Stimulated activated effector memory CD8-positive, alpha-beta T cell treated with anti-CD3 and anti-CD28 coated beads, Interleukin-12 subunit alpha, Interleukin-12 subunit beta, amount 100 ng/mL, for 72 hours (primary cell): ENCODE measurements at regions not wholly inside any gene's neighbourhood (a gene's known extent, or its start where the extent isn't known, plus 50 kb on each side); places are given as distances from the start of the nearest gene placed in this dataset.
"Not testable (repeated sequence)": the region's sequence is repeated elsewhere in the genome, so short reads cannot be mapped to it uniquely, and the experiment has no call there.

Source experiments
- ATAC-seq: fragments of 150-1000 bp; cut with Tn5 transposase; 2 replicates; pipeline ENCODE4 v1.10.0; 2021
- DNase-seq, 2 donors: peaks; one replicate each; pipeline ENCODE4 v3.0.0; 2021 to 2022; ENCODE audit warnings: low spot score in 2 of 2
- H3K27ac Mint-ChIP-seq: one replicate; pipeline ENCODE4 v1.8.0; 2022; ENCODE audit warnings: mild to moderate bottlenecking, mixed read lengths
- H3K36me3 Mint-ChIP-seq: one replicate; pipeline ENCODE4 v1.8.0; 2022; ENCODE audit warnings: mild to moderate bottlenecking, mixed read lengths
- H3K4me1 Mint-ChIP-seq: one replicate; pipeline ENCODE4 v1.8.0; 2022; ENCODE audit warnings: mixed read lengths
- H3K4me3 Mint-ChIP-seq: one replicate; pipeline ENCODE4 v1.8.0; 2022; ENCODE audit warnings: mild to moderate bottlenecking, mixed read lengths
- H3K9me3 Mint-ChIP-seq: one replicate; pipeline ENCODE4 v1.8.0; 2022; ENCODE audit warnings: mixed read lengths

DNA sequence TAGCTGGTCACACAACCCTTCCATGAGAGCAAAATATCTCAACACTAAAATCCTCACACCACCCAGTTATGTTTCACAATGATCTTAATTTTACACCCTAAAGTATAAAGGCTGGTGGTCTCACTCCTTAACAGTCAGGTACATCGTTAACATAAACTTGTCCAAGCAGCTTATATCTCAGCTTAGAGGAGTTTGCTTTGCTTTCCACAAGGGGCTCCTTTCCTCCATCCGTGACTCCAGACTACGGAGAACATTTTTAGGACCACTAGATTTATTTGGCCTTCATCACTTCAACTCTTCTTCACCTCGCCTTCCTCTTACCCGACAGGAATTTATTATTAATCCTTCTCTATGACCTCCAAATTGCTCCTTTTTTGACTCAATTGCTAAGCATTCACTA, 1014.1 kb upstream of the NUDT12 start:
- Mint-ChIP-seq H3K4me3 (no peak overlapping the region), H3K27ac (no peak overlapping the region), H3K36me3 (no peaks in the 10 kb centered on the region), H3K4me1 (no peaks in the 10 kb centered on the region), H3K9me3 (peaks cover 4% of the 10 kb centered on the region)
- DNase-seq (no peak), ATAC-seq (no peak)

GRCh38 chr5:104573949-104574709, 1011.5 kb upstream of the NUDT12 start:
- ATAC-seq, result no peak
- Mint-ChIP-seq H3K4me1 (no peaks in the 10 kb centered on the region), H3K9me3 (peaks cover 7% of the 10 kb centered on the region)

GRCh38 chr5:104569621-104570020, 1007.0 kb upstream of the NUDT12 start:
- ATAC-seq (no peak), DNase-seq (no peak)
- no peaks in the 10 kb centered on the region for H3K4me1 Mint-ChIP-seq
- H3K27ac Mint-ChIP-seq, result no peak overlapping the region
- H3K36me3 Mint-ChIP-seq, result no peaks in the 10 kb centered on the region
- no peak overlapping the region for H3K4me3 Mint-ChIP-seq
- peaks cover 9% of the 10 kb centered on the region for H3K9me3 Mint-ChIP-seq

More at GRCh38 chr5:104573949-104574709, 1011.5 kb upstream of the NUDT12 start:
- Mint-ChIP-seq H3K4me3 (no peak overlapping the region), H3K36me3 (no peaks in the 10 kb centered on the region), H3K27ac (no peak overlapping the region)
- no peak for DNase-seq

DNA sequence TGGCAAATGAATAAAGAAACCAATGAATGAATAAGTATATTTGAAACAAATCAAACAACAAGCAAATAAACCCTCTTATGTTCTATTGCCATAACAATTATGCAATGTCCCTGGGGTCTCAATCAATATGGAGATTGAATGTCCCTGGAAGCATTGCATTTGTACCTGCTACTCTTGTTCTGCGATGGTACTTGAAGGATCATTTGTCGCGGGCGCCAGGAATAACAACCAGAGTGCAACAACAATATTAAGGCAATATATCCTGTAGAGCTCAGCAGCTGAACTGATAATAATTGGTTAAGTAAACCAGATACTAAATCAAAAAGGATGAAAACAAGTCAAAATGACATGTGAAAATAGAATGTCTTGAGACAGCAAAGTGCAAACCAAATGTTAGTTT, 1001.9 kb upstream of the NUDT12 start:
- Mint-ChIP-seq H3K36me3 (no peaks in the 10 kb centered on the region), H3K4me3 (no peak overlapping the region), H3K27ac (no peak overlapping the region), H3K9me3 (peaks cover 24% of the 10 kb centered on the region), H3K4me1 (no peaks in the 10 kb centered on the region)
- ATAC-seq (no peak), DNase-seq (no peak)

DNA sequence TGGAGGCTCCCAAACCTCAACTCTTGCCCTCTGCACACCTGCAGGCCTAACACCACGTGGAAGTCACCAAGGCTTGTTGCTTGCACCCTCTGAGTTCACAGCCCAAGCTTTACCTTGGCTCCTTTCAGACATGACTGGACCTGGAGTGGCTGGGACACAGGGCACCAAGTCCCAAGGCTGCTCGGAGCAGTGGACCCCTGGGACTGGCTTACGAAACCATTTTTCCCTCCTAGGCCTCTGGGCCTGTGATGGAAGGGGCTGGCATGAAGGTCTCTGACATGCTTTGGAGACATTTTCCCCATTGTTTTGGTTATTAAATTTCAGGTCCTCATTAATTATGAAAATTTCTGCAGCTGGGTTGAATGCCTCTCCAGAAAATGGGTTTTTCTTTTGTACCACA, 994.4 kb upstream of the NUDT12 start:
- H3K4me1 Mint-ChIP-seq, result no peaks in the 10 kb centered on the region
- H3K4me3 Mint-ChIP-seq, result no peak overlapping the region
- no peak overlapping the region for H3K27ac Mint-ChIP-seq
- H3K36me3 Mint-ChIP-seq, result no peaks in the 10 kb centered on the region
- peaks cover 18% of the 10 kb centered on the region for H3K9me3 Mint-ChIP-seq
- DNase-seq (no peak), ATAC-seq (no peak)

- no peaks in the 10 kb centered on the region for H3K4me1 Mint-ChIP-seq
- H3K9me3 Mint-ChIP-seq, result peaks cover 5% of the 10 kb centered on the region
- H3K4me3 Mint-ChIP-seq, result no peak overlapping the region
- no peak for DNase-seq
- no peak overlapping the region for H3K27ac Mint-ChIP-seq
- no peaks in the 10 kb centered on the region for H3K36me3 Mint-ChIP-seq
- ATAC-seq, result no peak
These were observed 989.0 kb upstream of the NUDT12 start for GRCh38 chr5:104551628-104552027.

- H3K27ac Mint-ChIP-seq, H3K4me1 Mint-ChIP-seq, H3K9me3 Mint-ChIP-seq, H3K36me3 Mint-ChIP-seq, ATAC-seq, H3K4me3 Mint-ChIP-seq, DNase-seq: not testable (repeated sequence)
These were observed 984.3 kb upstream of the NUDT12 start for GRCh38 chr5:104546871-104547270.

DNA sequence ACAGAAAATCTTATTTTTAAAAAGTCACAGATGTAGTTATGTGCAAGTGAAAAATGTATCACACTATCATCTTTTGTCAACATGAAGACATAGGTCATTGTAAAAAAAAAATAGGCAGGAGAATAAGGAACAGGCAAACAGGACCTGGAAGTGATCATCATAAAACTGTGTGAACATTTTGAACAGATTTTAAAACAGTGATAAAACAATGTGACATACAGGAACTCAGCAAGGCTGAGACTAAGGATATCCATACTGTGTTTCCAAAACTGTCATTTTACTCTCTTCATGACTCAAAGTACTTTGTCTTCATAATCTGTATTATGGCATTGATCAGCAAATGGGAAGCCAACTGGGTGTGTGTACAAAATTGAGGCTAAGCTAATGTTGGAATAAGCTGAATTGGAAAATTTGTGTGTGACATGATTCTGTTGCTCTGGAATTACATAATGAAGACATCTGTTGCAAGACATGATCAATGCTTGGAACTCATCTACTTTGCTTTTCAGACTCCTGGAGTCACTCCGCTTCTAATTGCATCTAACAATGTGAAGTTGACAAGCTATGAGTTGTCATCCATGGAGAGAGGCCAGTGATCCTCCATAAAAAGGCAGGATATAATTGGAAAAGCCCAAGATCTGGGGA, 978.7 kb upstream of the NUDT12 start:
- H3K4me1 Mint-ChIP-seq, result no peaks in the 10 kb centered on the region
- no peak overlapping the region for H3K27ac Mint-ChIP-seq
- ATAC-seq (no peak), DNase-seq (no peak)
- peaks cover 16% of the 10 kb centered on the region for H3K9me3 Mint-ChIP-seq
- H3K36me3 Mint-ChIP-seq, result no peaks in the 10 kb centered on the region
- no peak overlapping the region for H3K4me3 Mint-ChIP-seq

DNA sequence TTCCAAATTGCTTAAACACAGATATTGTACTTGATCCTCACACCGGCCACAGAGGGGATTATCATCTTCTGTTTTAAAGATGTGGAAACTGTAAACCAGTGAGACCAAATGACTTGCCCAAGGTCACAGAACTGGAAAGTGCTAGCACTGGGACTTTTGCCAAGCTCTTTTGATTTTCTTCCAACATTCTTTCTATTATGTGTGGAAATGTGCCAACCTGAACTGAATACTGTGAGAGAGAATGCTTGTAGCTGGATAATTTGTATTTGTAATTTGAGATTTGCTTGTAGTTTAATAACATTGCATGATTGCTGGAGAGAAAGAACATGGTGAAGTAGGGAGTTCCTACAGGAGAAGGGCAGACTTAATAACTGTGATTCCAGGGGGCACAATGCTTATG, 977.9 kb upstream of the NUDT12 start:
- peaks cover 13% of the 10 kb centered on the region for H3K9me3 Mint-ChIP-seq
- no peaks in the 10 kb centered on the region for H3K4me1 Mint-ChIP-seq
- no peak overlapping the region for H3K27ac Mint-ChIP-seq
- DNase-seq (no peak), ATAC-seq (no peak)
- H3K4me3 Mint-ChIP-seq, result no peak overlapping the region
- H3K36me3 Mint-ChIP-seq, result no peaks in the 10 kb centered on the region

GRCh38 chr5:104539618-104540350, 977.2 kb upstream of the NUDT12 start:
- Mint-ChIP-seq H3K4me3 (no peak overlapping the region), H3K36me3 (no peaks in the 10 kb centered on the region), H3K9me3 (peaks cover 14% of the 10 kb centered on the region), H3K4me1 (no peaks in the 10 kb centered on the region), H3K27ac (no peak overlapping the region)
- no peak for ATAC-seq
- DNase-seq, result no peak

- Mint-ChIP-seq H3K27ac (no peak overlapping the region), H3K4me3 (no peak overlapping the region)
- no peak for ATAC-seq
These were observed 976.1 kb upstream of the NUDT12 start for GRCh38 chr5:104538734-104539133.

DNA sequence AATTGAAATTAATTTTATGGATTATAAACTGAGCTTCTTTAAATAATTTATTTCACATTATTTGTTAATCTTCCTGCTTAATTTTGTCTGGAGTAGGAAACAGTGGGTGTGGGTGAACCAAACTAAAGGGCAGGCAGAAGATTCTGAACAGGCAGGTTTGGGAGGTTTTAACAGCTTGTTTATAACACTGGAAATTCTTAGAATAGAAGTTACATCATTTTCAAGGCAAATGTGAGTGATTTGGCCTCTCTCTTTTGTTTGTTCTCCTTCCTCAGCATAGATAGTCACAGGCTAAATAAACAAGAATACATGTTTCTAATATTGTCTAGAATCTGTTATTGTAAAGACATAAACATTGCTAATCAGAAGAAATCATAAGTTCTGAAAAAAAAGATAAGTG, 970.9 kb upstream of the NUDT12 start:
- Mint-ChIP-seq H3K9me3 (peaks cover 21% of the 10 kb centered on the region), H3K27ac (no peak overlapping the region), H3K4me3 (no peak overlapping the region), H3K36me3 (no peaks in the 10 kb centered on the region), H3K4me1 (no peaks in the 10 kb centered on the region)
- no peak for DNase-seq
- no peak for ATAC-seq

More at GRCh38 chr5:104538734-104539133, 976.1 kb upstream of the NUDT12 start:
- Mint-ChIP-seq H3K9me3 (peaks cover 16% of the 10 kb centered on the region), H3K36me3 (no peaks in the 10 kb centered on the region), H3K4me1 (no peaks in the 10 kb centered on the region)
- no peak for DNase-seq

DNA sequence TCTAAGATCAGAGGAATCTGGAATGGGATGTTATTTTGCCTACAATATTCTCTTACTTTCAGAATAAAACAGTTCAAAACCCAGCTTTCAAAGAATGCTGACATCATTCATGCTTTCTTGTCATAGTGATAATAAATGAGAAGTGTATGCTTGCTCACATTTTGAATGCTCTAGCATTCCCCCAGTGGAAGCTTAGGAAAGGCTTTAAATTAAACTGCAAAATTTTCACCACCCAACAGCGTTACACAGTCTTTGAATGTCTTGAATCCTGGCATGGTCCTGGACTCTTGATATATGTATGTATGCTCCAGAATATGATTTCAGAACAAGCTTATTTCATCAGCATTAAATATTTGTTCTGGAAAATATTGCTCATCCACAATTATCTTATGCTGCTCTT, 964.3 kb upstream of the NUDT12 start:
- DNase-seq, result no peak
- no peak overlapping the region for H3K27ac Mint-ChIP-seq
- no peaks in the 10 kb centered on the region for H3K36me3 Mint-ChIP-seq
- H3K4me1 Mint-ChIP-seq, result no peaks in the 10 kb centered on the region
- H3K9me3 Mint-ChIP-seq, result peaks cover 14% of the 10 kb centered on the region
- no peak overlapping the region for H3K4me3 Mint-ChIP-seq
- ATAC-seq, result no peak

GRCh38 chr5:104513640-104514072, 951.1 kb upstream of the NUDT12 start:
- ATAC-seq, result no peak
- Mint-ChIP-seq H3K9me3 (peaks cover 12% of the 10 kb centered on the region), H3K36me3 (no peaks in the 10 kb centered on the region), H3K27ac (no peak overlapping the region), H3K4me3 (no peak overlapping the region), H3K4me1 (no peaks in the 10 kb centered on the region)
- no peak for DNase-seq

GRCh38 chr5:104513121-104513602, 950.6 kb upstream of the NUDT12 start:
- H3K27ac Mint-ChIP-seq, result no peak overlapping the region
- no peak for ATAC-seq
- H3K4me1 Mint-ChIP-seq, result no peaks in the 10 kb centered on the region
- no peak overlapping the region for H3K4me3 Mint-ChIP-seq
- H3K9me3 Mint-ChIP-seq, result peaks cover 16% of the 10 kb centered on the region
- no peak for DNase-seq
- H3K36me3 Mint-ChIP-seq, result no peaks in the 10 kb centered on the region
